HG02623 (cell line): ENCODE measurements at regions not wholly inside any gene's neighbourhood (a gene's known extent, or its start where the extent isn't known, plus 50 kb on each side); places are given as distances from the start of the nearest gene placed in this dataset.

ENCODE experiments used
- ATAC-seq: cut with Tn5 transposase; IDR thresholded peaks from one replicate; pipeline ENCODE4 v1.9.1; 2021; ENCODE audit warnings: moderate library complexity; ENCODE audit not compliant: unreplicated experiment

- ATAC-seq, result no peak
Measured at GRCh38 chr7:68438811-68439210, 1159.5 kb upstream of the AUTS2 start.

DNA sequence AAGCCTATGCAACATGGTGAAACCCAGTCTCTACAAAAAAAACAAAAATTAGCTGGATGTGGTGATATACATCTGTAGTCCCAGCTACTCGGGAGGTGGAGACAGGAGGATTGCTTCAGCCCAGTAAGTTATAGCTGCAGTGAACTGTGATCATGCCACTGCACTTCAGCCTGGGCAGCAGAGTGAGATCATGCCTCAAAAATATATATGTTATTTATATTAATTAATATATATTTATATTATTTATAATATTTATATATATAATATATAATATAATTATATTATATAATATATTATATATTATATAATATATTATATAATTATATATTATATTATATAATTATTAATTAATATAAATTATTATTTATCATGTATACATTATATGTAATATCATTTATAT, 1158.4 kb upstream of the AUTS2 start:
- no peak for ATAC-seq

DNA sequence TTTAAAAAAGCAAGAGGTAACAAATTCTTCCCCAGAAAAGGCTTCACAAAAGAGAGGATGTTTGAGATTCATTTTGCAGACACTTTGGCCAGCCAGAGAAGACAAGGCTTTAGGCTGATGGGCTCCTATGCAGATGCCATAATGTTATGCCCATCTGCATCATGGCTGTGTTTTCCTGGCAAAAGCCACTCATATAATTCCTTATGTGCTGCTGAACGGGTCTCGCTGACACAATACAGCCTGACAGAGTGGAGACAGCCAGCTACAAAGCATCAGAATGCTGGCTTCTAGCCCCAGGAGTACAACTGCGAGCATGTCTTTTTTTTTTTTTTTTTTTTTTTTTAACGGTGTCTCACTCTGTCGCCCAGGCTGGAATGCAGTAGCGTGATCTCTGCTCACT, 1157.4 kb upstream of the AUTS2 start:
- no peak for ATAC-seq

- ATAC-seq, result no peak
Measured at GRCh38 chr7:68441645-68442044, 1156.6 kb upstream of the AUTS2 start.

- ATAC-seq, result no peak
Measured at GRCh38 chr7:68442931-68443631, 1155.2 kb upstream of the AUTS2 start.

DNA sequence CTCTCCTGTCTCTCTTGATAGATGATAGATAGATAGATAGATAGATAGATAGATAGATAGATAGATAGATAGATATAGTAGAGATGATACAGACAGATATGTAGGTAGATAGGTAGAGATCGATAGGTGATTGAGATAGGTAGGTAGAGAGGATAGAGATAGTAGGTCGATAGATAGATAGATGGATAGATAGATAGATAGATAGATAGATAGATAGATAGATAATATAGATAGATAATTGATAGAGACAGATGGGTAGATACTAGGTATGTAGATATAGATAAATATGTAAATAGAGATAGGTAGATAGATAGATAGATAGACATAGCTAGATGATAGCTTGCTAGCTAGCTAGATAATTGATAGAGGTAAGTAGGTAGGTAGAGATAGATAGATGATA, 1154.2 kb upstream of the AUTS2 start:
- no peak for ATAC-seq

- no peak for ATAC-seq
Measured at GRCh38 chr7:68444956-68445355, 1153.3 kb upstream of the AUTS2 start.

DNA sequence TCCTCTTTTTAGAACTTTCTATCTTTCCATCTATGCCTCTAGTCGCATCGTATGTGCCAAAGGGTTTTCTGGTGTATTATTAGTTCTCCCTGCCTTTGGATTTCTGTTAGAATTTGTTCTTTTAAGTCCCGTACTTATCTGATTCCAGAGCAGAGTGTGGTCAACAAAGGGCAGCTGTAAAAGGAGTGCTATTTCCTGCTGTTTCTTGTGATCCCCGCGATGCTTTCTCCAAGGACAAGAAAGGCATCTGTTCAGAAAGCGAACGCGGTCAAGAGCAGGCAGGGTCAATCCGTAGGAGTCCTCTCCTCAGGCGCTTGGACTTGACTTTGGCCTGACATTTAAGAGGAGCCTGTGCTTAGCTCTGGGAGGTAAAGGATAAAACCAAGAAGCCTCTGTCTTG, 1152.1 kb upstream of the AUTS2 start:
- ATAC-seq, result no peak

DNA sequence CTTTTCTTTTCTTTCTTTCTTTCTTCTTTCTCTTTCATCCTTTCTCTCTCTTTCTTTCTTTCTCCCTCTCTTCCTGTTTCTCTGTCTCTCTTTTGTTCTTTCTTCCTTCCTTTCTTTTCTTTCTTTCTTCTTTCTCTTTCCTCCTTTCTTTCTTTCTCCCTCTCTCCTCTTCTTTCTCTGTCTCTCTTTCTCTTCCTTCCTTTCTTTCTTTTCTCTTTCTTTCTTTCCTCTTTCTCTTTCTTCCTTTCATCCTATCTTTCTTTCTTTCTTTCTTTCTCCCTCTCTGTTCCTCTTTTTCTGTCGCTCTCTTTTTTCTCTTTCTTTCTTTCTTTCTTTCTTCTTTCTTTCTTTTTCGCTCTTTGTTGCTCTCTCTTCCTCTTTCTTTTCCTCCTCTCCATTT, 1149.2 kb upstream of the AUTS2 start:
- ATAC-seq, result no peak

- no peak for ATAC-seq
Measured at GRCh38 chr7:68449816-68450215, 1148.5 kb upstream of the AUTS2 start.

DNA sequence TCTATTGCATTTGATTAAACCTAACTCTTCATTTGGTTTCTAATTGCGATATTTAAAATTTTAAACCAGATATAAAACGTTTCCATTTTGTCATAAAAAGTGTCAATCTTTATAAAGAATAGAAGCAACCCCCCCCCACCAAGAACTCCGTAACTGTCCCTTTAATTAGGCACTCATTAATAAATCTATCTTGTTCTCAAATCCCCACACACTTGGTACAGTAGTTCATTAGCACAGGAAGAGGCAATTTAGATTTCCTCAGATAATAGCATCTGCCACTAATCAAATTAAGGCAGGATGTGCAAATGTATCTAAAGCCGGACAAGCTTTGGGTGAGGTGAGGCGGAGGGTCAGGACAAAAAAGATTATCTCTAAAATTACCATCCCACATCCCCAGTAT, 1143.3 kb upstream of the AUTS2 start:
- no peak for ATAC-seq

DNA sequence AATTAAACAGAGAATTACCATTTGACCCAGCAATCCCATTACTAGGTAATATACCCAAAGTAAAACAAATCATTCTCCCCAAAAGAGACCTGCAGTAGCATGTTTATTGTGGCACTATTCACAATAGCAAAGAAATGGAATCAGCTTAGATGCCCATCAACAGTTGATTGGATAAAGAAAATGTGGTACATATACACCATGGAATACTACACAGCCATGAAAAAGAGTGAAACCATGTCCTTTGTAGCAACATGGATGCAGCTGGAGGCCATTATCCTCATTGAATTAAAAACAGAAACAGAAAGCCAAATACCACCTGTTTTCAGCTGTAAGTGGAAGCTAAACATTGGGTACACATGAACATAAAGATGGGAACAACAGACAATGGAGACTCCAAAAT, 1141.8 kb upstream of the AUTS2 start:
- ATAC-seq, result no peak

DNA sequence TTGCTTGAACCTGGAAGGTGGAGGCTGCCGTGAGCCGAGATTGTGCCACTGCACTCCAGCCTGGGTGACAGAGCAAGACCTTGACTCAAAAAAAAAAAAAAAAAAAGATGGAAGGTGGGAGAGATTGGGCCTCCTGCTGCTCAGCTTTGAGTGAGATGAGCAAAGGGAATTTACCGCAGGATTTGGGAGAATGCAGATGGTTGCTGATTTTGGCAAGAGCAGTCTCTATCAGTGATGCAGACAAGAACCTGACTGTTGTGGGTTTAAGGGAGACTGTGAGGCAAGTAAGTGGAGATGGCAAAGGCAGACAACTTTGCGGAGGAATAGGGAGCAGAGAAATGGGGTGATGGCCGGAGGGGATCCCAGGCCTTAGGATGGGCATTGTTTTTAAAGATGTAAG, 1140.8 kb upstream of the AUTS2 start:
- ATAC-seq, result no peak

- ATAC-seq, result no peak
Measured at GRCh38 chr7:68458010-68458908, 1140.0 kb upstream of the AUTS2 start.

DNA sequence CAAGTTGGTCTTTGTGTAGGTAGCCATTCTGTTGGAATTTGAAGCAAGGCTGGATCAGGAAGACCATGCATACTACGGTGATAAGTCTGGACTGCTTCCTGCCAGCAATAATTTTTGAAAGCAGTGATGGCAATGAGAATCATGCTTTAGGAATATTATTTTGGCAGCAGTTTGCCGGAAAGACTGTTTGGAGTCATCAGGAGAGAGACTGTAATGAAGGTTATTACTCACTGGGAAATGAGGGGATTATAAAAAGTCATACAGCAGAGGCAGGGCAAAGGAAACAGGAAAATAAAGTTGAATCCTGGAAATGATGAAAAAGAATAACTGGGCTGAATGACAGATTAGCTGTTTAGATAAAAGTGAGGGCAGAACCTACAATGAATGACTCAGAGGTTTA, 1136.8 kb upstream of the AUTS2 start:
- ATAC-seq, result no peak

DNA sequence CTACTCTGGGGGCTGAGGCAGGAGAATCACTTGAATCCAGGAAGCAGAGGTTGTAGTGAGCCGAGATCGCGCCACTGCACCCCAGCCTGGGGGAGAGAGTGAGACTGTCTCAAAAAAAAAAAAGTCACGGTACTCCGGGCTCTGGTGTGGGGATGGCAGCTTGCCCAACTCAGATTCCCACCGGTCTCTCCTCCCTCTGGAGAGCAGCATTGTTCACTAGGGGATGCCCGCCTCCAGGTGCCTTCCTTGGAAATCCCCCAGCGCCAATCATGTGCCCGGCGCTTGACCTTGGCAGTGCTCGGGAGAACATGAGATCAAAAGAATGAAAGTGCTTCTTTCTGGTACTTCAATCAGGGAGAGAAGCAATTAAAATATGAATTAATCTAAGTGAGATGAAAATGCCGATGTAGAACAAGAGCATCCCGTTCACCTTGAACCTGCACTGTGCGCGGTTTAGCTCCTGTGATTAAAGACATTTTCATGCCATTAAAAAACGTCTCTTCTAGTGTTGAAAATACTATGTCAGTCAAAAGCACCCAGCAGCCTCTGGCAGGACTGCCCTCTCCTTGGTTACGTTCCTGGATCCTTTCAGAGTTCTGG, 1127.3 kb upstream of the AUTS2 start:
- no peak for ATAC-seq

DNA sequence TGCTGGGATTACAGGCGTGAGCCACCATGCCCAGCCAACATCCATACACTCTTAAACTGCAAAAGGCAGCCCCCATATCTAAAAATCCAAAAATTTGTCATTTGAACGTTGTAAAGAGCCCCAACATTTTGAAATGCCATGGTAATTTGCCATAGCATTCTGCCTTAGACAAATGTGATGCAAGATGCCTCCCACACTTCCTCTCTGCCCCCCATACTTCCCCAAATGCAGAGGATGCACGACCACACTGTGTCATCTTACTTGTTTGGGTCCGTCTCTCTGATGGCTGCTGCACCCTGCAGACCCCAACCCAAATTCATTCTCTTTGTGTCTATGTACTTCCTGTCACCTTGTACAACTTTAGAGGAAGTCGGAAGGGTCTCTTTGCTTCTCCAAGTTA, 1125.6 kb upstream of the AUTS2 start:
- ATAC-seq, result no peak

GRCh38 chr7:68474661-68475216, 1123.5 kb upstream of the AUTS2 start:
- no peak for ATAC-seq

- no peak for ATAC-seq
Measured at GRCh38 chr7:68476966-68477365, 1121.3 kb upstream of the AUTS2 start.

GRCh38 chr7:68478326-68478725, 1119.9 kb upstream of the AUTS2 start:
- no peak for ATAC-seq

DNA sequence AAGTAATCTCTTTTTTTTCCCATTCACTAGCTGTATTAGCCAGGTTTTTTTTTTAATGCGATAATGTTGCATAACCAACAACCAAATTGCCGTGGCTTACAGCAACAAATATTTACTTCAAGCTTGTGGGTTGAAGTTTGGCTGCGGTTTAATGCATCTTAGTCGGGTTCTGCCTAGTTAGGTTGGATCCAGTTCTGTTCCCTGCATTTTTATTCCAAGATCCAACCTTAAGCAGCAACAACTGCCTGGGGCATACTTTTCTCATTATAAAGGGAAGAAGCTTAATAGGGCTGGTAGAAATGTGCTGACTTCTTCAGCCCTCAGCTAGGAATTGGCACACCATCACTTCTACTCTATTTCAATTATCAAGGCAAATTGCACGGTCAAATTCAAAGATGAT, 1115.5 kb upstream of the AUTS2 start:
- no peak for ATAC-seq

- ATAC-seq, result no peak
Measured at GRCh38 chr7:68484731-68485130, 1113.5 kb upstream of the AUTS2 start.
